Suppressor macrophage treated with lipopolysaccharide for 4 hours (primary cell): ENCODE measurements at regions not wholly inside any gene's neighbourhood (a gene's known extent, or its start where the extent isn't known, plus 50 kb on each side); places are given as distances from the start of the nearest gene placed in this dataset.

ENCODE experiments used
- DNase-seq: peaks from one replicate; pipeline ENCODE4 v3.0.0-alpha.2; 2020

DNA sequence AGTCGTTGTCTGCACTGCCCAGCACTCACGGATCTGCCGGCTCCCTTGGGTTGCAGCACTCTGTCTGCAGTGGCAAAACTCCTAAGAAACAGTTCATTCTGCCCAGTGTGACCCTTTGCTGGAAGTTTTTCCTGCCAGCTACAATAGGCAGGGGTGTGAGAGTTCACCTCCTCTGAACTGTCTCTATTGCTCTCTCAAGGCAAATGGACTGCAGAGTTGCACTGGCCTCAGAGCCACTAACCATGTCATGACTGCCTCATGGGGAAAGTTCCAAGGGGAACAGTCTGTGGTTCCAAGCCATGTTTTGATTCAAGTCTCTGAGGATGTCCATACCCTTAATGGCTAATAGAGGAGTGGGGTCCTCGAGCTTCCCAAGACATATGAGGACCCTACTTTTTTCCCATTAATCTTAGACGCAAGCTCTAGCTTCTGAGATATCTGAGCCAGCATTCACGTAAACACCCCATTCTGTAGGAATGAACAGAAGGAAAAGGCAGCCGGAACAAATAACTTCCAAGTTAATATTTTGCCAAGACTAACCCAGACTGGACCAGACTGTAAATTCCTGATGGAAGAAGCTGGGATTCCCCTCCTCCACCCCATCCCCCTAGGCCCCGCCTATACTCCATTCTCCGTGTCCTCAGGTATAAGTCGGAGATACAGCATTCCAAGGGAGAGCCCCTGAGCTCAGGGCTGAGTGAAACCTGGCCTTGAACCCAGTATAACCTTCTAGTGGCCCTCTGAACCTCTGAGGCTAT lies 93.8 kb upstream of the AKT3 start:
- DNase-seq, result no peak

DNA sequence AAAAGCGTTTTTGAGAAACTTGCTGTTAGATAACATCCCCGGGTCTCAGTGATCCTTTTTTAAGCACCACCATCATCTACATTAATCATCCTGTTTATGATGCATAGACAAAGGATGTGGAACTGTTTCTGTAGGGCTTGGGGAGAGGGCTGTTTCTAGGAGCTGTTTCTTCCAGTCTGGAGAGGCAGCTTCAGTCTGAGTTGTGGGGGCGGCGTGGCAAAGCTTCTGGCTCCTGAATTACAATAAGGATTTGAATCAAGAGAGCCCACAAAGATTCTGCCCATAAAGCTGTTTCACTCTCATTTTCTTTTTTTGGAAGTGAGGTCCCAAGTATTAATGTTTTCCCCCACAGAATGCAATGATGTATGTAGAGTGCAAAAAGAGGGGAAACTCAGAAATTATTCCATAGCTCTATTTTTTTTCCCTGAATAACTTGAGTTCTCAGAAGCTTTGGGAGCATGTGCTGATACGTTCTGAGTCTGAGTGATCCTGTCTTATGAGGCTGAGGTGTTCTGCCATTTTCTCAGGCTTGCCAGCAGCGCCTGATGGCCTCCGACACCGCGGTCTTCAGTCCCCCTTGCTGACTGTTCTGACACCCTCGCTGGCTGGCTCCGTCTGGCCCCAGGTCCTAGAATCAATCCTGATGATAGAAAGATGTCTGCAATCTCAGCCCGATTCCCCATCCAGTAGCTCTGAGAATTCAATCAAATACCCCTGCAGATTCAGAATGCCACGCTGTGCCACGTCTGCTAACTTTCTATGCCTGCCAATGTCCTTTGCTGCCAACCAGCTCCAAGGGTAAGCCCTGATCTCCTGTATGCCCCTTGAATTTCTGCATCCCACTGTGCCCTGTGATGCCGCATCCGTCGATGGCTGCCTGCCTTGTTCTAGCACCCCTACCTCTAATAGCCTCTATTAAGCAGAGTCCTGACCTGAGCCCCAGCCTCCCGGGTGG lies 92.4 kb upstream of the AKT3 start:
- DNase-seq, result no peak

DNA sequence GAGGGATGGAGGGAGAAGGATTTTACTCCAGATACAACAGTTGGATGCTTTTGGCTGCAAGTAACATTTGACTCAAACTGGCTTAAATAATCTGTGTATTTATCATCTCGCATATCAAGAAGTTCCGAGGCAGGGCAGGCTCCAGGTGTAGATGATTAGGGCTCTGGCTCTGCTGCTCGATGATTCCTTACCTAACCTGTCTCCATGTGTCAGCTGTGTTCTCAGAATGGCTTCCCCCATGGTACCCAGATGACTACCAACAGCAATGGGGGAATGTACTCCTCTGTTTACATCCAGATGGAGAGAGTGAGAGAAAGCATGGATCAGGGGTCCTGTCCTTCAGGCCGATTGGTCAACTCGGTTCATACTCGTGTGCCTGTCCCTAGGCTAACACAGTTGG lies 90.4 kb upstream of the AKT3 start:
- no peak for DNase-seq

DNA sequence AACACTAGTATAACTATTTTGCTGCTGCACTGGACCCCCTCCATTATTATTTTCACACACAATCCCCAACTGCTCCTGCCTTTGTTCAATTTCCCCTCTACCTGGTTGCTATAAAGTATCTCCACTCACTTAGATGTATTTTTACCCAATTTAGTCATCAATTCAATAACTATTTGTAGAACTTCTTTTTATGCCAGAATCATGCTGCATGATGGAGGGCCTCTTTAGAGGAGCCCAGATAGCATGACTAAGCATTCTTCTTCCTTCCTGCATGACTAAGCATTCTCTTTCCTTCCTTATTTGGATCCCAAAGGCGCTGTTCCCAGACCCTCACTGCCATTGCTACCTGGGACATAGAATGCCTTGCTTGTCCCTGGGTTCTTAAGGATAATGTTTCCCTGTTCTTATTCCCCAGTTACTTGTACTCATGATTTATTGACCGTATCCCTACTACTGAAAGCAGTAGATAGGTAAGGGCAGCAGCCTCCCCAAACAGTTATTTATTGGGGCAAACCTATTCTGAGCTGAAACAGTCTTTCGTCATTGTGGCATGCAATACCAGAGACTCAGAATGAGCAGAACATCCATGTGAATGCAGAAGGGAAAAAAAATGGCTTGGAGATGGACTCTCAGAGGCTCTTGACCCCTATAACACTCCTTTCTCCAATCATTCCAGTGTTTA lies 89.3 kb upstream of the AKT3 start:
- DNase-seq, result no peak

DNA sequence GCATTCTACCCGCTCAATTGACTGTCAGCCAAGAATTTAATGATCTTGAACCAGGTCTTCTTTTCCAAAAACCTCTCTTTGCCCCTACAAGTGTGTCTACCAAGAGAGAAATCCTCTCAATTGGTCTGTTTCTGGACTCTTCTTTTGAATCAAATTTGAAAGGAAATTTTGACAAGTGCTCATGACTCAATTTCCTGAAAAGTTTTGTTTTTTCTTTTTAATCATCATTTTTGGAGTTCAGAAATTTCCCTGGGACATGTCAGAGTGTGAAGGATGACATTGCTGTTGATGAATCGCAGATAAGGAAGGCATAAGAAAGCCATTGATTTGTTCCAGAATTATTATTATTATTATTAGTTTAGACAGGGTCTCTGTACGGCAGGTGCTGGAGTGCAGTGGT lies 88.2 kb upstream of the AKT3 start:
- no peak for DNase-seq

DNA sequence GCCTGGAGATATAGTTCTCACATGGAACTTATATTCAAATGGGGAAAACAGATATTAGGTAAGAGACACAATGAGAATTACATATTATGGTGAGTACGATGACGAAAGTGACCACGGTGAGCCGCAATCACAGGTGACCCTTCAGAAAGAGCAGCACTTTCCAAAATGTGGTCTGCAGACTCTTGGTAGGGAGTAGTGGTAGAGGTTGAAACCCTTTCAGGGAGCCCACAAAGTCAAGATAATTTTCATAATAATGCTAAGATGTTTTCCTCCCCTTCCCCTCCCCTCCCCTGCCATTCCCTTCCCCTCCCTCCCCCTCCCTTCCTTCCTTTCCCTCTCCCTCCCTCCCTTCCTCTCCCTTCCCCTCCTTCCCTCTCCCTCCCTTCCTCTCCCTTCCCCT lies 83.5 kb upstream of the AKT3 start:
- DNase-seq, result no peak

DNA sequence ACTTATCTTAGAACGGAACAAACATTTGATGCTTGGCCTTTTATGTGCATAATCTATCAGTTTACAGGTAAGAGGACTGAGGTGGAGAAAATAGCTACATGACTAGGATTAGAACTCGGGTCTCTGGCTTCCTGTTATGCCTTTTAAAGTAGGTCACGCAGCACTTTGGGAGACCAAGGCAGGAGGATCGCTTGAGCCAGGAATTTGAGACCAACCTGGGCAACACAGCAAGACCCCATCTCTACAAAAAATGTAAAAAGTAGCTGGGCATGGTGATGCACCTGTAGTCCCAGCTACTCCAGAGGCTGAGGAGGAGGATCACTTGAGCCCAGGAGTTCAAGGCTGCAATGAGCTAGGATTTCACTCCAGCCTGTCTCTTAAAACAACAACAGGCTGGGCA lies 81.9 kb upstream of the AKT3 start:
- DNase-seq, result no peak

DNA sequence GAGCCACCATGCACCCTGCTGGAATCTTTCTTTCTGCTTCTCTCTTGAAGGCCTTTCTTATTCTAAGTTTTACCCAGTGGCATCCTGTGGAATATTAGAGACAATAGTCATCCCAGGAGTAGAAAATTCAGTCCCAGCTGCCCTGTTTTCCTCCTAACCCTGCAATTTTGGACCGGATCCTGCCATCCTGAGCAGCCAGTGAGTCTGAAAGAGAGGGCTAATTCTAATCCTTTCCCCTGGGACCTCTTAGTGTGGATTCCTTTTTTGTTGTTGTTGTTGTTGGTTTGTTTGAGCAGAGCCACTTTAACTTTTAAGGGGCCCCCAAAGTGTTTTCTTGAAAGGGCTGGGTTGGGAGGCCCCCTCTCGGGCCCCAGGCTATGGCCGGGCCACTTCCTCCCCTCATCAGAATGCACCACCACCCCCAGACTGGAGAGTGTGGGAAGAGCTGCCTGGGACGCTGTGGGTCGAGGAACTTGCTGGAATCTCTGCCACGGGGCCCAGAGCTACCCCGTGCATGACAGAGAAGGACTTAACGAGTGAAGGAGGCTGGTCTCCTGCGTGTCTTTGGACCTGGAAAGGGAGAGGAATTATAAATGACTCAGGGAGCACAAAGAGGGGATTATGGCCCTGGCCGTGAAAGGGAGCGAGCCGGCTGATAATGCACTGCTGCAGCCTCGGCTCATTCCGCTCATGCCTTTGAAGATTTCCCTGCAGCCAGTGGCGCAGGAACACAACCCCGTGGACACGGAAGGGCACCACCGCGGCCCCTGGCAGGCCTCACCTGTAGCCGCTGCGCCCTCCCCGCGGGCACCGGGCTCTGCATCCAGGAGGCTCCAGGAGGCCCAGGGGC lies 81.0 kb upstream of the AKT3 start:
- DNase-seq, result no peak

DNA sequence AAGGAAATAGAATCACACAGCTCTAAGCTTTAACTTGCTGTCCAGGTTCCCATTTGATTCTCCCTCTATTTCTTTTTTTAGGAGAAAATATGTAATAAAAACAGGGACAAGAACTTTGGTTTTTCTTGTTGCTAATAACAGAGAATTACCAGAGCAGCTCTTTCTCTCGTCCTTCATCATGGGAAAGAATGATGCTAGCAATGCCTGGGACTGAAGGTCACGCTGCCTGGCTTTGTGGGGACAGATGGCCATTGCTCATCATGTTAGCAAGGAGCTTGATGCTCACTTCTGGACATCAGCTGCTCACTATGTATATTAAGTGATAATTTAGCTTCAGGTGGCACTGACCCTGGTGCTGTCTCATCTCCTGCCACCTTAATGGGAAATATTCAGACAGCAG lies 77.3 kb upstream of the AKT3 start:
- no peak for DNase-seq

DNA sequence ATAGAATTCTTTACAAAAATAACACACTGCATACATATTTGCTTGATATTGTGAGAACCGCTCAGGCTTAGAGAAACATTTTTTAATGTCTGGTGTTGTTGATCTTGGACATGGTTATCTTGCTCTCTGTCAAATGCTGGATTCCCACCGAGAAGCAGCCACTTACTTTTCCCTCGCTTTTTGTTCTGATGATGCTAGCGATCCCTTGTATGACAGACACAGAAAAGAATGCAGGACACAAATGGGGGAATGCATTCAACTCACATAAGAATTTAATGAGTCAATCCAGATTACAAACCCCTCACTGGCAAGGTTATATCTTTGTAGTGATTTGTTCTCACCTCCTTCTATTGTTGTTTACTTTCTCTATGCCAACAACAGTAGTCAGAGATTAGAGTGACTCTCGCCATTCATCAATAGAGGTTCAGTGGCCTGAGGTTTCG lies 76.8 kb upstream of the AKT3 start:
- DNase-seq, result no peak

DNA sequence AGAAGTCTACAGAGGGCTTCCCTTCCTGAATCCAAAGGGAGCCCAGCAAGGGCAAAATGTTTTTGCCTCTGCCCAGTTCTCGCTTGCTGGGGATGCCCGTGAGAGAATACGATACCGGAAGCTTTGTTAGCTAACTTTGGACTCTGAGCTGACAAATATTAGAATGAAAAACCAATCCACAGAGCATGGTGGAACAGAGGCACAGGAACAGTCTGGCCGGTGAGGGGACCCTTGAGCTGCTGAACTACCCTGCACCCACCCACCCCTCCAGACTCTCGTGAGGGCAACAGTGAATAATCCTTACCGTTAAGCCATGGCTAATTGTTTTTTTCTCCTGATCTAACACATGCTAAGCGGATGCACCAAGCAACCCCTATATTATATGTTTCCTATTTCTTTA lies 76.3 kb upstream of the AKT3 start:
- DNase-seq, result no peak

DNA sequence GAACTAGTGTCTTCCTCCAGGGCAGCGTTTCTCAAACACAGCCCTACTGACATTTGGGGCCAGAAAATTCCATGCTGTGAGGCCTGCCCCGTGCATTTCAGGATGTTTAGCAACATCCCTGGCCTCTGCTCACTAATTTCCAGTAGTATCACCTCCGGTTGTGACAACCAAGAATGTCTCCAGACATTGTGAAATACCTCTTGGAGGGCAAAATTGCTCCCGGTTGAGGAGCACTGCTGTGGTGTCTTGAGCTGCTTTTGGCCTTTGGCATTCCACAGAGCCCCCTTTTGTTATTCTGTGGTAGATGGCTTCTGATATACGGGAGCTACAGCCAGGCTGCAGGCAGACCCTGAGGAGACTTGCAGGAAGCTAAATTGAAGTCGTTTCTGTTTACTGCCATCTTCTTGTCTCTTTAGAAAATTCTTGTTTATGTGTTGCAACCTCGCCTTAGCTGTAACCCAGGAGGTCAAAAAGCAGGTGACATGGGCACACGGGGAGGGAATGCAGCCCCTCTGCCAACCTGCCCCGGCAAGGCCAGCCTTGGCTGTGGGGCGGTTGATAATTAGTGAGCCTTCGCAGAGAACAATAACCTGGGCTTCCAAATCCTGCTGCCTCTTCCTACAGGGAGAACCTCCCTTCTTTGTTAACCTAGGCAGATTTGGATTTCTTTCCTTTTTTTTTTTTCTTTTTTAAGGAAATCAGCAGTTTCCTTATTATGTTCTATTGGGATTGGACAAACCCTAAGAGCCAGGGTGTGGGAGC lies 74.7 kb upstream of the AKT3 start:
- no peak for DNase-seq

DNA sequence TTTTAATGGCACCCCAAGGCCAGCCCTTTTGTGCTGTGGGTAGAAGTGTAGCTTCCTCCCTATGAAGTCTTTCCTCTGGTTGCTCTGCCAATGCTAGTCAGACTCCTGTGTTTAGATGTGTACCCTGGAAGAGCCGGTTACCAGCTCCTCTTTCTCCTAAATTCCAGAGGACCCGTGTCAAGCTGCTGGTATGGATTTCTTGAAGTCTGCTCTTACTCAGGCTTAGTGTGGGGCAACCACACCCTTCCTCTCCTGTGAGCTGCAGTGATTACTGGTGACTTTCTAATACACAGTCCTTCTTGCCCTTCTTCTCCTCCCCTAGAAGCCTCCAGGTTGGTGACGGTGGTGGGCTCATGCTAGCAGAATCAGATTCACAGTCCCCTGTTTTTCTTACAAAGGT lies 74.1 kb upstream of the AKT3 start:
- DNase-seq, result no peak

DNA sequence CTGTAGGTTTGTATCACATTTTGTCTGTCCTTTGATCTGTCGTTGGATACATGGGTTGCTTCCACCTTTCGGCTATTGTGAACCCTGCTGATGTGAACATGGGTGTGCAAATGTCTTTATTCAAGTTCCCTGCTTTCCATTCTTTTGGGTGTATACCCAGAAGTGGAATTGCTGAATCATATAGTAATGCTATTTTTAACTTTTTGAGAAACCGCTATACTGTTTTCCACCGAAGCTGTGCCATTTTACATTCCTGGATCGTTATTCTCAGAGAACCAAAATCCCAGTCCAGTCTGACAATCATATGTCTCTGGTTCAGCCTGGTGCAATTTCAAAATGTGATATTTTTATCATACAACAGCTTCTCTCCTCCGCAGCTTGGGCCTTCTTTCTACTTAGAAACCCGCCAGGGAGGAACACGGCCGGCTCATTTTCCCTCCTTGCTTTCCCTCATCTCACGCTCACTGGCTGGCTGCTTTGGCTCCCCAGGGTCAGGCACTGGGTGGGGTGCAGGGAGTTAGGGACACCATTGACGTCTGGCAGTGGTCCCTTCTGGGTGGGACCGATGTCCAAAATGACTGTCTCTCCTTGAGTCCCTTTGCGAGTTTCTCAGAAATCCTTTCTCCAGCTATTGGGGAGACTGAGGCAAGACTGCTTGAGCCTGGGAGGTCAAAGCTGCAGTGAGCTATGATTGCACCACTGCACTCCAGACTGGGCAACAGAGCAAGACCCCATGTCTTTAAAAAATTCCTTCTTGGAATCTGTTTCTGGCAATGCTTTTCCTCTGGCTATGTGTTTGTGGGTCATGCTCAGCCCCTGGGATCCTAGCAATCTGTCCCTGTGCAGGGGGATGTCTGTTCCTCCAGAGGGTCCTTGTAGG lies 73.5 kb upstream of the AKT3 start:
- no peak for DNase-seq

DNA sequence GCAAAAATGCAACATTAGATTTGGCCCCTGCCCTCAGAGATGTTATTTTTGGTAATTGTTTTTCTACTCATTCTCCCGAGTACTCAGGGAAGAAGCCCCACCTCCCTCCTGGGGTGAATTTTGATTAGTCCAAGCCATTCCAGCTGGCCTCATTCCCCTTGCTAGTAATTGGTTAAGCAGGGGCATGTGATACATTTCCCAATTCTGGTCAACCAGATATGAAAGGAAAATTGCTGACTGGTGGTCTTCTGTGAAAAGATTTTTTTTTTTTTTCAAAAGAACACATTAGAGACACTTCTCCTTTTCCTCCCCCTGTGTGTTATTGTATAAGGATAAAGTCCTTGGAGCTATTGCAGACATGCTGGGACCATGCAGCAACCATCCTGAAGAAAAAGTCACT lies 71.1 kb upstream of the AKT3 start:
- DNase-seq, result peak; percentile 10

DNA sequence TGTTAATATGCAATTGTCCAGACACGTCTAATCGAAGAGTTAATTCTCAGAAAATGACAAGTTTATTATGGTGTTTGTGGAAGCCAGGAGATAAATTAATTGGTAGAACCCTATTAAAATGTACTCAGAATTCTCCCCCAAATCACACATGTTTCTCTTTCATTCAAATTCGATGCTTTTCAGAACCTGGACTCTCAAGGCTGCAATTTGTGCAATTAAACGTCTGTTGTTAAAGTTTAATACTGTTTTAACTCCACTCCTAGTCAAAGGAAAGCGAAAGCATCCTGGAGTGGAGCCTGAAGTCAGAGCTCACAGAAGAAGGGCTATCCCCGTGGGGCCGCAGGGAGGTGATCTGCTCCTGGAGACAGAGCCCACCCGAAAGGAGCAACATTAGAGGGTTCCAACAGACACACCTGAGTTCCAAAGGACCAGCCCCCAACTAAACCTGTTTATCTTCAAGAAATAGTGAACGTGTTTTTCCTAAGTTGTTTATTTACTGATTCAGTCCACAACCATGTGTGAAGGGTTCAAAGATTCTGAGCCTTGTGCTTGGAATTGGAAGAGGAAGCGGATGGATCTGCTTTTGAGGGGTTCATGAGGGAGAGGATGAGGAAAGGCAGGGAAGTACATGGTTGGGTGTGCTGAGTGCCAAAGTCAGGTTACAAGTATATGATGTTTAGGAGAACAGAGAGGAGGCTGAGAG lies 68.0 kb upstream of the AKT3 start:
- DNase-seq, result peak; percentile 42

DNA sequence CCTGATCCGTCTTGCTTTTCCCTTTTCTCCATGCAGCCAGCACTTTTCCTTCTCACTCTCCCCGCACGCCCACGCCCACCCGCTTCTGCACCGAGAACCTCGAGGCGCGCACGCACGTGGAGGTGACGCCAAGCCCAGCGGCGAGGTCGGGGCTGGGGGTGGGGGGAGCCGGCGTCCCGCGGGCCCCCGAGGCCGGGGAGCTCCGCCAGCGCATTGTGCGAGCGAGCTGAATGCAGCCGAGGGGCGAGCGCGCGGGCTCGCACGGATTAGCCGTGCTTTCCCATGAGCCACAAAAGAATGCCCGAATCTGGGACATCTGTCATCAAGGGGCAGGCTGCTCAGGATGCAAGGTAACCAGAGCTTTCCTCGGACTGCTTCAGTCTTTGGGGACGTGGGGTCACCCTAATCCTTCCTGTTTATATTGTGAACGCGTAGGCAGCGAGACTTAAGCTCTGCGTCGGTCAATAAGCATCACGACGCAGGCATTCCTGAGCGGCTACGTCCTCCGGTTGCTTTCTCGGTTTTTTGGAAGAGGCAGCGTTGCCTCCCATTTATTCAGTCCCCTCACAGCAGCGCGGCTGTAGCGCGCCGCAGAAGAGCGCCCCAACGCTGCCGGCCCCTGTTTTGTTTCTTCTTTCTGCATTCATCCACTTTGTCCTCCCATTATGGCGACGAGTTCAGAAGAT lies 67.3 kb upstream of the AKT3 start:
- DNase-seq, result peak; percentile 37

DNA sequence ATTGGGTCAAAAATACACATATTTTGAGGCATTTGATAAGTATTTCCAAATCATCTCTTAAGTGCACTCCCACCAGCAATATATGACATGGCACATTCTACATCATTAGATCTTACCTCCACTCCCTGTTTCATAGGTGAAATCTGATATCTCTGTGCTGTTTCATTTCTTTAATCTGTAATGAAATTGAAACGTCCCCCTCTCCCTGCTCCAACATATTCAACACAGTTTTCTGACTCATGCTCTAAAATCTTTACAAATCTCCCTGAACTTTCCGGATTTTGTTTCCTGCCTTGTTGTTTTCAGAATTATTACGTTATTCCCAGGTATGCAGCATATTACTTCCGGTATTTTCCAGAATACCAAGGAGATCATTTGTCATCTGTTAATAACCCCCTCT lies 66.1 kb upstream of the AKT3 start:
- no peak for DNase-seq

DNA sequence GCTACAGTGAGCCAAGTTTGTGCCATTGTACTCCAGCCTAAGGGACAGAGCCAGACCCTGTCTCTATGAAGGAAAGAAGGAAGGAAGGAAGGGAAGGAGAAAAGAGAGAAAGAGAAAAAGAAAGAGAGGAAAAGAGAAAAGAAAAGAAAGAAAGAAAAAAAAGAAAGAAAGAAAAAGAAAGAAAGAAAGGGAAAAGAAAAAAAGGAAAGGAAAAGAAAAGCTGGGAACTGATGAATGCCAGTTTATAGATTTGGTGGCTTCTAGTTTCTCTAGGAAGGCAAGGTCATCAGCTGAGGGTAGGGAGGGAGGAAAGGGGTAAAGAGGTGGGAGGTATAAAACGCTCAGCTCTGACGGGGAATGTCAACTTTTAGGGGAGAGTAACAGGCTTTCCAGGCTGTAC lies 62.3 kb upstream of the AKT3 start:
- no peak for DNase-seq

DNA sequence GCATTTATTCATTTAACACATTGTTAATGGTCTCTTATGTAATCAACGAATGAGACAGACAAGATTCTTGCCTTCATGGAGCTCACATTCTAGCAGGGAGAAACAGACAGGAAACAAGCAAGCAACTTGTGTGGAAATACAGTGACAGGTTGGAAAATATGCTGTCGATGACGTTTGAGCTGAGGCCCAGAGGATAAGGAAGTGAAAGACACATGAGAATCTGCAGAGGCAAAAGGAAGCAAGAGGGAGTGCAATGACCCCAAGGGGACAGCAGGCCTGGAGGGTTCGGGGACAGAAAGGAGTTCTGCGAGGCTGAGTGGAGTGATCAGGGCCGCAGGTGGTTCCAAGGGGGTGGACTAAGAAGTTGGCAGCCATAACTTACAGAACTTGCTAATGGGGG lies 60.6 kb upstream of the AKT3 start:
- peak; percentile 64 for DNase-seq
